Stimulated activated CD4-positive, alpha-beta T cell treated with anti-CD3 and anti-CD28 coated beads, Interleukin-12 subunit alpha, Interleukin-12 subunit beta, amount 100 ng/mL, for 24 hours (primary cell): ENCODE measurements at regions not wholly inside any gene's neighbourhood (a gene's known extent, or its start where the extent isn't known, plus 50 kb on each side); places are given as distances from the start of the nearest gene placed in this dataset.
"Not testable (repeated sequence)": the region's sequence is repeated elsewhere in the genome, so short reads cannot be mapped to it uniquely, and the experiment has no call there.

Experiments
- DNase-seq, 2 experiments: peaks; one replicate each; pipeline ENCODE4 v3.0.0-alpha.2; 2020; ENCODE audit warnings: low read depth in 2 of 2

DNA sequence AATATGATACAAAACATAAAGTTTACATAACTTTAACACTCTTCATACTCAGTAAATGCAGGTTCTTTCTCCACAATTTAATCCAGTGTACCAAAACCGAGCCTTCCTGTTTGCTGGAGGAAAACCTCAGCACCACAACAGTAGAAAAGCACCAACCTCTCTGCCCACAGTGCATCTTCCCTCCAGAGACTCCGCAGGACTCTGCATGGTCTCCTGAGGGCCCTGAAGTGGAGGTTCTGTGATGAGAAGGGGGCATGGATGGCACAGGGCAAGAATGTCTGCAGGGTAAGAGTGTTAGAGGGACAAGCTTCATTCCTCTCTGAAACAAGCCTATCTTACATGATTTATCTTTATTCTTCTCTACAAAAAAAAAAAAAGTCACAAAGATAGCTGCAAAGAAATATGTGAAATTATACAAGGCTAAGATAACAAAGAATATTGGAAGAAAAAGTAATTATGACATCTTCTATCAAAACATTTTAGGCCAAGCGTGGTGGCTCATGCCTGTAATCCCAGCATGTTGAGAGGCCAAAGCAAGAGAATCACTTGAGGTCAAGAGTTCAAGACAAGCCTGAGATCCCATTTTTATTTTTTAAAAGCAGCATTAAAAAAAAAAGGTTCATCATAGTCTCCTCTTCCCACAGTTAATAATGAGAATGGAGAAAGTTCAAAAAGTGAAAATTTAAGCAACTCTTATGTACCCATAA is 102.0 kb downstream of the VPREB1 start:
- DNase-seq = no peak

DNA sequence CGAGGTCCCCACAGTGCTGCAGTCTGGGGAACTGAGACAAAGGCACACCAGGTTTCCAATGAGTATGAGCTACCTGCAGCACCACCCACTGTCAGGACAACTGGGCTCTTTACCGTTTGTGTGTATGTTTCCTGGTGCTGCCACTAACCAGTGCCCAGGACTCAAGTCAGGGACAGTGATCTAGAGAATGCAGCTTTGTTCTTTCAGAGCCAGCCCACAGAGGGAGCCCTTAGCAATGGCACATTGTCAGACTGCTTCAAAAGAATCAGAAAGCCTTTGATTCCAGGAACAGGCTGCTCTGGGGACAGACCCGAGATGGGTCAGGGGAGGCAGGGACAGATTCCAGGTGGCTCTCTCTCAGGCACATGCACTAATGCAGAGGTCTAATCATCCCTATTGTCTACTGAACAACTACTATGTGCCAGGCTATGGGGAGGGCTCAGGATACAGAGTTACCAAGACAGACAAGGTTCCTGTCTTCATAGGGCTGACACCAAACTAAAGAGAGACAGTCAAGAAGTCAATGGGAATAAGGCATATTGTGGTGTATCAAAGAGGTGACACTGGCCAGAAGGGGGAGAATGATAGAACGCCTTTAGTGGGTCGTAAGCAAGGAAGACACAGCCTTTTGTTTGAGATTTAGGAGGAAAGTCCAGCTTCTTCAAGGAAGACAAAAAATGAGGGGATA is 103.7 kb downstream of the VPREB1 start:
- DNase-seq = no peak

DNA sequence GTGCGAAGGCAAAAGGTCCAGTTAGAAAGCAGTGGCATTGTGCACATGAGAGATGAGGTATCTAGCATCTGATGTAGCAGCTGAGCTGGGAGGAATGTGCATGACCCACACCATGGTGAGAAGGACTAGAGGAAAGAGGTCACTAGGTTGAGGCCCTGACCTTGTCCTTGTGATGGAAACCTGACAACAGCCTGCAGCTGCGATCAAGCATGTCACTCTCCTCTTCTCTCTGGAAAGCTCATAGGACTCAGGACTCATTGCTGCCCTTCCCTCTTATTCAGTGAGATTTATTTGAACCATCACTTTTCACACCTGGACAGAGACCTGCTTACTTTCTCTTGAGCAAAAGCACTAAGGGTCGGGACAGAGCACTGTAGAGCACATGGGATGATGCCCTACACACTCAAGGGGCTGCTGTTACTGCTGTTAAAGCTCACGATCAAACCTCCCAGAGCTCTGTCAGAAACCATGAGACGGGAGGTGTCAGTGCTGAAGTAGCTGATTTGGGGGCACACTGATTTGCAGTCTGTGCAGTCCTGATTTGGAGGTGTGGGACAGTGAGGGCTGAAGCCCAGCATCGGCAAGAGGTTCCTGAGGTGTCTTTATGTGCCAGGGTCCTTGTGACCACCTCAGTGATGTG is 104.3 kb downstream of the VPREB1 start:
- no peak for DNase-seq

DNA sequence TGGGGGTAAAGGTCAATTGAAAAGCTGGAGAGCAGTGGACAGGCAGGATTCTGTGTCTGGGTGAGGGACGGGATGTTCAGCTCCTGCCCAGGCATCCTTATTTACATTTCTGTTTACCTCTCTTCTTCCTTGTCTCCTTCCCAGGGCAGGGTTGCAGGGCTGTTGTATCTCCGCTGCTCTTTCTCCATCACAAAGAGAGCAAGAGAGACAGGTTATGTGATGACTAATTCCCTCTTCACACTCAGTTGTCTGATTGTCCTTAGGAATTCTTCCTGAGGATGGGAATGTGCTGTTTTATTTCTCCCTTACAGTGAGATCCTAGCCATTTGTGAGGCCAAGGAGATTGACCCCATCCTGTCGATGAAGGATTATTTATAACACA is 104.9 kb downstream of the VPREB1 start:
- no peak for DNase-seq

DNA sequence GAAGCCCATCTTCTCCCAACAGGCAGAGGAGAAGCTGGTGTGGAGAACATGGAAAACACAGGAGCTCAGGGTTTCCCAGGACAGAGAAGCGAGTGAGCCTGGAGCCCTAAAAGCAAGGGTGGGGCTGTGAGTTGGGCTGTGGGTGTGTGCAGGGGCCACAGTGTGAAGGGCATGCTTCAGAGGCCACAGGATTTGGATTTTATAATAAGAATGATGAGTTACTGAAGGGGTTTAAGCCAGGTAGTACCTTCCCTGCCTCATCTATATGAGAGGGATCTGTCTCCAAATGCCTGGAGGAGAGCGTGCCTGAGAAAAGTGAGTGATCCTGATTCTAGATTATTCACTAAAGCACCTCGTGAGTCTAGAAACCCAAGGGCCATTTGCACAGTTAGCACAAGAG is 106.8 kb downstream of the VPREB1 start:
- no peak for DNase-seq

DNA sequence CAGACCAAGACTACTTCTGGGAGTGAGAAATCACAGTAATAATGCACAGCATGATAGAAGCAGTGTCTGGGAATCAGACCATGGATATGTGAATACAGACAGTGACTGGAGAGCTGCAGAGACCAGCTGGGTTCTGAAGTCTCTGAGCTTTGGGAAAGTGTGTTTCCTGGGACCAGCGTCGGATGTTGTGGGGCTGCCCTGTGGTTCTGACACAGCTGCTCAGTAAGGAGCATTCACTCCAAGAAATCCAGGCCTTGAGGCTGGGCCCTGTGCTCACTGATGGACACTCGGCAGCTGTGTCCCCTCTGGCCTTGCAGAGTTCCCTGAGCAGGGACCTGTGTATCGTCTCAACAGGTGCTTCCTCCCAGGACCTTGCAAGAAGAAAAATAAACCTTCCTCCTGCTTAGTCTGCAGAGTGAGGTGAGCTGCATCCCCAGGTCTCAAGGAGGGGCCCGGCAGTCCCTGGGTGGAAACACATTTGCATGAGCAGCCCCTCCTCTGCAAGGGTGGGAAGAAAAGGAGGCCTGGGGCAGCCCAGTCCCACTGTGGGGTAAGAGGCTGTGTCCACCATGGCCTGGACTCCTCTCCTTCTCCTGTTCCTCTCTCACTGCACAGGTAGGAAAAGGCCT is 107.9 kb downstream of the VPREB1 start:
- DNase-seq = no peak

DNA sequence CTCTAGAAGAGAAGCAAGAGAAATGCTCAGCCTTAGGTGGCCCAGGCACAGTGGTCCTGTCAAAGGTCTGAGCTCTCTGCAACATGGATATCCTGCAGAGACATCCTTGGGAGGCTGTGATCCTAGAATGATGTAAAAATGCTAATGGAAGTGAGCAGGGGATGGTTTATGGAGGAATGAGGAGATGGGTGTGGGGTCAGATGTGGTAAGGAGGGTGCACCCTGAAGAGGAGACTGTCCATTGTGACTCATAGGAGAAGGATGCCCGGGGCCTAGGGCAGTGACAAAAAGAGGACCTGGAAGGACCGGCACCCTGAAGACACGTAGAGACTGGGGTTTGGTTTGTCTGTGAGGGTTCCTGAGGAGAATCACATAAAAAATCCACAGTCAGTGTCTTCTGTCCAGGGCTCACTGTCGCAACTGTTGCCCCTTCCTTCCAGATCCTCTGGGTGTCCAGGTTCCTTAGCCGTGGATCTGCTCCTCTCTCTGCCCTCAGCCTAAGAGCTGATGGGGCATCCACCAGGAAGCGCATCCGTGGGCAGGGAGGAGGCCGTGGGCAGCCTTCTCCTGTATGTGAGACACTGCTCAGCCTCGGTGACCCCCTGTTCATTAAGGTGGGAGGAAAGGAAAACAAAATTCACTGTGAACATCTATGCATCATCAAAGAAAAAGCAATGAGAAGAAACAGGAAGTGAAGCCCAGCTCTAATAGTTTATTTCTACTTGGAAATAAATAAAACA is 110.7 kb downstream of the VPREB1 start:
- no peak for DNase-seq

DNA sequence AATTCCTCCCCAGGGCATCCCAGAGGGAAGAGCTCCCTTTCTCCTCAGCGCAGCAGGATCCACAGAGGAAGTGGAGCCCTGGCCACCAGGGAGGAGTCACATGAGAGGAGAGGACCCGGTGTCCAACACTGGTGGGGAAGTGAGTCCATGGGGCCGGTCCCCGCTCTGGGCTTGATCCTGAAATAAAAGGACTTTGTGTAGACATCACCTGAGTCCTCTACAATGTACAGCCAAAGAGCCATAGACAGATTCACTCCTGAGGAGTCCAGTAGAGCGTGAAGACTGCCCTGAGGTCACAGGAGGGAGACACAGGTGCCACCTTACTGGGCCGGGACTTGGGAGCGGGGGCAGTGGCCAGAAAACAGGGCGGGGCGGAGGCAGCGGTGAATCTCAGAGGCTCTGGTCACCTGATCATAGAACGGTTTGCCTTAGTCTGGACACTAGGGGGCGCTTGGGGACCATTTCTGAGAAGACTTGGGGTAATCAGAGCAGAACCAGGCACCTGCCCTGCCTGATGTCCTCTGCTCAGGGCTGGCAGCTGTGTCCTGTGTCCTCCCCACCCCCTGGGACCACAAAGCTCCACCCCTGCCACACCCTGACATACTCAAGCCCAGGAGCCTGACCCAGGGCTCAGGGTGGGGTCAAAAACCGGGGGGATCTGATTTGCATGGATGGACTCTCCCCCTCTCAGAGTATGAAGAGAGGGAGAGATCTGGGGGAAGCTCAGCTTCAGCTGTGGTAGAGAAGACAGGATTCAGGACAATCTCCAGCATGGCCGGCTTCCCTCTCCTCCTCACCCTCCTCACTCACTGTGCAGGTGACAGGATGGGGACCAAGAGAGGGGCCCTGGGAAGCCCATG is 112.7 kb downstream of the VPREB1 start:
- DNase-seq = peak; percentile 41 to 84

DNA sequence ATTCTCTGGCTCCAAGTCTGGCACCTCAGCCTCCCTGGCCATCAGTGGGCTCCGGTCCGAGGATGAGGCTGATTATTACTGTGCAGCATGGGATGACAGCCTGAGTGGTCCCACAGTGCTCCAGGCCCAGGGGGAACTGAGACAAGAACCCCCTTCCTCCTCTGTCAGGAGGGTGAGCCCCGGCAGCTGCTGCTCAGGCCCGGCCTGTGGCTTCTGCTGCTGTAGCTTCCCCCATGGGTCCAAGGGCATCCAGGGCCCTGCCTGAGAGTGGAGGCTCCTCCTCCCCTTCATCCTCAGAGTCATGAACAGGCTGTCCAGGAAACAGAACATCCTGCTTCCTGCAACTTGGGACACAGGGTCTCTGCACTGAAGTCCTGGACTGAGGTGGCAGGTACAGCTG is 113.6 kb downstream of the VPREB1 start:
- no peak for DNase-seq

DNA sequence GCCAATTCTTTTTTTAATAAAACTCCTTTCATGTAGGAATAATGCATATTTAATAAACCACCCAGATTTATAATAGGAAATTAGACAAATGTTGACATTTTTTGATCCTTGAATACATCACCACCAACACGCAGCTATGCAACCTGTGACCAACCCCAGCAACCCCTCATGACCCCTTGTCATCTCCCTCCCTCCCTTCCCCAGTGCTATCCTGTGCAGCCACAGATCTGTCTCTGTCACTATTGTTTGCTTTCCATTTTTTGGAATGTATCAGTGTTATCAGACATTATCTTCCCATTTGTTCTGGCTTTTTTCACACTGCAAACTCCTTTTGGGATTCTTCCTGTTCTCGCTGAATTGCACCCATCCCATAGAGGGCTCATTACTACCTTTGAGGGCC is 114.1 kb downstream of the VPREB1 start:
- no peak for DNase-seq

DNA sequence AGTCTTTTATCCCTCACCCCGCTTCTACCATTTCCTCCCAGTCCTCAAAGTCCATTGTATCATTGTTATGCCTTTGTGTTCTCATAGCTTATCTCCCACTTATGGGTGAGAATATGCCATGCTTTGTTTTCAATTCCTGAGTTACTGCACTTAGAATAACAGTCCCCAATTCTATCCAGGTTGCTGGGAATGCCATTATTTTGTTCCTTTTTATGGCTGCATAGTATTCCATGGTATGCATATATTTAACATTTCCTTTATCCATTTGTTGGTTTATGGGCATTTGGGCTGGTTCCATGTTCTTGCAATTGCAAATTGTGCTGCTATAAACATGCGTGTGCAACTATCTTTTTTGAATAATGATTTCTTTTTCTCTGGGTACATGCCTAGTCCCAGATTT is 114.9 kb downstream of the VPREB1 start:
- DNase-seq = no peak

DNA sequence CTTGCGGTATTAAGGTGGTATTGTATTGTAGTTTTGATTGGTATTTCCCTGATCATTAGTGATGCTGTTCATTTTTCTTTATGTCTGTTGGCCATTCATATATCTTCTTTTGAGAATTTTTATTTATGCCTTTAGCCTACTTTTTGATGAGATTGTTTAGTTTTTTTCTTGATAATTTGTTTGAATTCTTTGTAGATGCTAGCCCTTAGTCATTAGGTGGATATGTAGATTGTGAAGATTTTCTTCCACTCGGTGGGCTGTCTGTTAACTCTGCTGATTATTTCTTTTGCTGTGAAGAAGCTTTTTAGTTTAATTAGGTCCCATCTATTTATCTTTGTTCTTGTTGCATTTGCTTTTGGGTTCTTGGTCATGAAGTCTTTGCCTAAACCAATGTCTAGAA is 115.4 kb downstream of the VPREB1 start:
- no peak for DNase-seq

DNA sequence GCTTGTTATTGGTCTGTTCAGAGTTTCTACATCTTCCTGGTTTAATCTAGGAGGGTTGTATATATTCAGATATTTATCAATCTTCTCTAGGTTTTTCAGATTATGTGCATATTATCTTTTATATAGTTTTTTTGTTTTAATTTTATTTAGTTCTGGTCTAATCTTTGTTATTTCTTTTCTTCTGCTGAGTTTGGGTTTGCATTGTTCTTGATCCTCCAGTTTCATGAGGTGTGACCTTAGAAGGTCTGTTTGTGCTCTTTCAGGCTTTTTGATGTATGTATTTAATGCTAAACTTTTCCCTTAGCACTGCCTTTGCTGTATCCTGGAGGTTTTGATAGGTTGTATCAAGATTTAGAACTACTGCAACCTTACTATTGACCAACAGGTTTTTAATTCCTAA is 117.7 kb downstream of the VPREB1 start:
- no peak for DNase-seq

DNA sequence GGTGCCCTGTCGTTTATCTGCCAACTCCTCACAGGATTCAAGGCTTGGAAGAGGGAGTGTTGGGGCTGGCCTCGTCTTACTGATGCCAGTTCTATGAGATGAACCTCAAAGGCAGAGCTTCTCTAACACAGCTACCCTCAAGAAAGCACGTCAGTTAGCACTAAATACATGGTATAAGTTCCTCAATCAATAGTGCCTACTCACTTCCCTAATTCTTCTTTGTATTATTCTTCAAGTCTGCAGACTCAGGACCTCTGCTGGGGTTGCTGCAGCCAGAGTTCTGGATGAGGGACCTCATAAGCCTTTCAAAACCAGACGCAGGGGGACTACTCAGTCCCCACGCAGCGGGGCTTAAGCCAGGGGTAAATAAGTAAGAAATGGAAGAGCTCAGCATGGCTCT is 118.3 kb downstream of the VPREB1 start:
- DNase-seq = no peak

DNA sequence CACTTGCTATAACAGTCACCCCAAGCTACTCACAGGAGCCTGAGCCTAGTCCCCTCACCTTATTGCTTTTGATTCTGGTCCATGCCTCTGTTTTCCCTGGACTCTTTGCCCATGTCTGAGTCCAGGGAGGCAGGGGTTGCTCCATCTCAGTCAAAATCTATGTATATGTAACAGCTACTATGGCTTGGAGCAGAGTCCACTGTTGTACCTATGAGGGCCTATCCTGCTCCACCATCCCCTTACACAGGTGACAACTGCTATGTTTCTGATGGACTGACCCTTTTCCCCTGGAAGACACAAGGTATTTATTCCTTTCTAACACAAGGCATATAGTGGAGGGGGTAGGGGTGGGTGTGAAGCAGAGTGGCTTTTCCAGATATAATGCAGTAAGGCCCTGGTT is 119.6 kb downstream of the VPREB1 start:
- no peak for DNase-seq

DNA sequence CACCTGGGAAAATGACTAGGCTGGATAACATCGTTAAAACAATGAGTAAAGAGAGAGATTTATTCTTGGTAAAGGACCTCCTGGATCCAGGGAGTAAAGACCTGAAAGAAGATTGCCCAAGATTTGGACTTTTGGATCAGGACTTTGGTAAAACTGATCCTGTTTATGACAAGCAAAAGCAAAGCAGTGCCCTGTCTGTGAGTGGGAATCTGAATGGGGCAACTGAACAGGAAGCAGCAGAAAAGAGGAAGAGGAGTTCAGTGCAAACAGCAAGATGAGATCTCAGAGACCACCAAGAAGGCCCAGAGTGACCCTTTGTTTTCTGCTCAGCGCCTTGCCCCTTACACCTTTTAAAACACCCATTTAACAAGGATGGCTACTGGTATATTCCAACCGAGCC is 122.0 kb downstream of the VPREB1 start:
- DNase-seq = no peak

DNA sequence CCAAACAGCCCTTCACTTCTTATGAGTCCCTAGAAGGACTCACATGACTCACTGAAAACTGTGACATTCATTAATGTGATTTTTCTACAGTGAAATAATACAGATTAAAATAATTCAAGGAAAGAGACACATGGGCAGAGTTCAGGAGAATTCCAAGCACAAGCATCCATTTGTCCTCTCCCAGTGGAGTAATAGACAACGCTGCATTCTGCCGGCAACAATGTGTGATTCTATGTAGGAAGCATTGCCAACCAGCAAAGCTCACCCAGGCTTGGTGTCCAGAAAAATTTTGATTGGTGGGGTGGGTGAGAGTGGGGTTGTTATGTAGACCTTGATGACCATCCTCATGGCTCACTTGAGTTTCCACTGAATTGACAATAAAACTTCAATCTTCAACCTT is 123.9 kb downstream of the VPREB1 start:
- DNase-seq = no peak

DNA sequence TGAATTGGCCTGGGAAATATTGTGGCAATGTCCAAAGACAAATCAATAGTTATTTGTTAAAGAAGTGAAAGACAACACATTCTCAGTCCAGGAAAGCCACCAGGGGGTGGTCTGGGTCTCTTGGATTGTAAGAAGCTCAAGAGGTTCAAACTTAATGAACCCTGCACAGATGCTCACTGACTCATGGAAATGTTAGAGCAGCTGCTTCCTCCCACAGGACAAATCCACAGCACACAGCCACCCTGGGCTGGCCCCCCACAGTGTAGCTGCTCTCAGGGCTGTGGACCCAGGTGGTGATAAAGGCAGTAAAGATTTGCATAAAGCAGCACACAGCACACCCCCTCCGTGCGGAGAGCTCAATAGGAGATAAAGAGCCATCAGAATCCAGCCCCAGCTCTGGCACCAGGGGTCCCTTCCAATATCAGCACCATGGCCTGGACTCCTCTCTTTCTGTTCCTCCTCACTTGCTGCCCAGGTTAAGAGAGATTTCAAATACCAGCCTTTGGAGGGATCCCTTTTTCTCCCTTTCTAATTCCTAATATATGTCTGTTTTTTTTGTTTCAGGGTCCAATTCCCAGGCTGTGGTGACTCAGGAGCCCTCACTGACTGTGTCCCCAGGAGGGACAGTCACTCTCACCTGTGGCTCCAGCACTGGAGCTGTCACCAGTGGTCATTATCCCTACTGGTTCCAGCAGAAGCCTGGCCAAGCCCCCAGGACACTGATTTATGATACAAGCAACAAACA is 124.8 kb downstream of the VPREB1 start:
- not testable (repeated sequence) for DNase-seq

DNA sequence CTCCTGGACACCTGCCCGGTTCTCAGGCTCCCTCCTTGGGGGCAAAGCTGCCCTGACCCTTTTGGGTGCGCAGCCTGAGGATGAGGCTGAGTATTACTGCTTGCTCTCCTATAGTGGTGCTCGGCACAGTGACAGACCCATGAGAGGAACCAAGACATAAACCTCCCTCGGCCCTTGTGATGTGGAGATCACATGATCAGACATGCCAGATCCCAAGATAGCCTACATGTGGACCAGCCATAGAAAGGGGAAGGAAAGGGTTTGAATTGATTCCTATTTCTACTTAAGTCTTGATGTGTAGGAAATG is 125.3 kb downstream of the VPREB1 start:
- no peak for DNase-seq

DNA sequence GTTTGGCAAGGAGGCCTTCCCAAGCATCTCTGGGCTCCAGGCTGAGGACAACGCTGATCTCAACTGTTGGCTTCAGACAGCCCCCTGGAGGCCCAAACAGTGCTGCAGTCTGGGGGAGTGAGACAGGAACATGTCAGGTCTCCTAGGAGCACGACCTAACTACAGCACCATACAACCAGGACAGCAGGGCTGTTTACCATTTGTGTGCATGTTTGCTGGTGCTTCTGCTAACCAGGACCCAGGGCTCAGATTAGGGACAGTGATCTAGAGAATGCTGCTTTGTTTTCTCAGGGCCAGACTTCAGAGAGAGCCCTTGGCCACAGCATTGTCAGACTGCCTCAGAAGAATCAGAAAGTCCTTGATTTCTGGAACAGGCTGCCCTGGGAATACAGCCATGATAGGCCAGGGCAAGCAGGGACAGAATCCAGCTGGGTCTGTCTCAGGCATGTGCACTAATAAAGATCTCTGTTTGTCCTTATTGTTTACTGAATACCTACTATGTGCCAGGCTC is 126.5 kb downstream of the VPREB1 start:
- DNase-seq = no peak
